GM23338 (cell line): ENCODE measurements at regions not wholly inside any gene's neighbourhood (a gene's known extent, or its start where the extent isn't known, plus 50 kb on each side); places are given as distances from the start of the nearest gene placed in this dataset.

ENCODE experiments used
- CREB1 ChIP-seq: fragments of 250-450 bp; sonication (Bioruptor Pico); IDR thresholded peaks from 2 replicates; pipeline ENCODE4 v1.5.0; 2020; ENCODE audit warnings: low read depth, mild to moderate bottlenecking, moderate library complexity
- EZH2 ChIP-seq: fragments of 200-600 bp; sonication (generic); IDR thresholded peaks from one replicate; pipeline ENCODE4 v1.8.0; 2017; ENCODE audit warnings: antibody characterized with exemption, mild to moderate bottlenecking, low read depth; ENCODE audit not compliant: unreplicated experiment
- EZH2phosphoT487 ChIP-seq: fragments of 200-600 bp; sonication (generic); IDR thresholded peaks from one replicate; pipeline ENCODE4 v1.8.1; 2018; ENCODE audit warnings: antibody characterized with exemption; ENCODE audit not compliant: unreplicated experiment
- JUNB ChIP-seq: IDR thresholded peaks from one replicate; pipeline ENCODE4 v1.6.1; 2016; ENCODE audit warnings: antibody characterized with exemption; ENCODE audit not compliant: unreplicated experiment
- POLR2AphosphoS5 ChIP-seq: IDR thresholded peaks from 2 replicates; pipeline ENCODE4 v1.6.1; 2016; ENCODE audit warnings: antibody characterized with exemption, low read depth
- ZNF114 ChIP-seq: fragments of 250-450 bp; sonication (Bioruptor Pico); IDR thresholded peaks from 2 replicates; pipeline ENCODE4 v1.5.0; 2020; ENCODE audit warnings: mild to moderate bottlenecking, moderate library complexity
- ZNF331 ChIP-seq: fragments of 250-450 bp; sonication (Bioruptor Pico); IDR thresholded peaks from 2 replicates; pipeline ENCODE4 v1.5.0; 2020; ENCODE audit warnings: low read depth, mild to moderate bottlenecking, moderate library complexity
- ZNF462 ChIP-seq: fragments of 250-450 bp; sonication (Bioruptor Pico); IDR thresholded peaks from 2 replicates; pipeline ENCODE4 v1.5.0; 2020; ENCODE audit warnings: mild to moderate bottlenecking, moderate library complexity
- TF ChIP-seq, protein P1 (sequence below), 2 experiments: fragments of 200-600 bp in 1 of 2; sonication (generic) in 1 of 2; conservative IDR thresholded peaks; 2 replicates each; pipeline versions ENCODE4 v1.5.1 to v1.6.1; 2016 to 2017; ENCODE audit warnings: antibody characterized with exemption in 2 of 2, low read depth in 2 of 2, mild to moderate bottlenecking in 2 of 2, moderate library complexity in 1 of 2
- TF ChIP-seq, protein P2 (sequence below): IDR thresholded peaks from one replicate; pipeline ENCODE4 v1.6.1; 2018; ENCODE audit warnings: antibody characterized with exemption; ENCODE audit not compliant: unreplicated experiment

- TF ChIP-seq, protein P1, sequence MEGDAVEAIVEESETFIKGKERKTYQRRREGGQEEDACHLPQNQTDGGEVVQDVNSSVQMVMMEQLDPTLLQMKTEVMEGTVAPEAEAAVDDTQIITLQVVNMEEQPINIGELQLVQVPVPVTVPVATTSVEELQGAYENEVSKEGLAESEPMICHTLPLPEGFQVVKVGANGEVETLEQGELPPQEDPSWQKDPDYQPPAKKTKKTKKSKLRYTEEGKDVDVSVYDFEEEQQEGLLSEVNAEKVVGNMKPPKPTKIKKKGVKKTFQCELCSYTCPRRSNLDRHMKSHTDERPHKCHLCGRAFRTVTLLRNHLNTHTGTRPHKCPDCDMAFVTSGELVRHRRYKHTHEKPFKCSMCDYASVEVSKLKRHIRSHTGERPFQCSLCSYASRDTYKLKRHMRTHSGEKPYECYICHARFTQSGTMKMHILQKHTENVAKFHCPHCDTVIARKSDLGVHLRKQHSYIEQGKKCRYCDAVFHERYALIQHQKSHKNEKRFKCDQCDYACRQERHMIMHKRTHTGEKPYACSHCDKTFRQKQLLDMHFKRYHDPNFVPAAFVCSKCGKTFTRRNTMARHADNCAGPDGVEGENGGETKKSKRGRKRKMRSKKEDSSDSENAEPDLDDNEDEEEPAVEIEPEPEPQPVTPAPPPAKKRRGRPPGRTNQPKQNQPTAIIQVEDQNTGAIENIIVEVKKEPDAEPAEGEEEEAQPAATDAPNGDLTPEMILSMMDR (conservative IDR thresholded peaks at IDR 0.05; ENCODE audit: low read depth in 2 of 2), result no peak
- no peak for TF ChIP-seq ZNF331 (CRISPR knock-in tag)
- no peak for TF ChIP-seq CREB1
- TF ChIP-seq EZH2, result no peak
- no peak for TF ChIP-seq EZH2phosphoT487
- TF ChIP-seq ZNF114, result no peak
- TF ChIP-seq ZNF462, result no peak
- TF ChIP-seq, protein P2, sequence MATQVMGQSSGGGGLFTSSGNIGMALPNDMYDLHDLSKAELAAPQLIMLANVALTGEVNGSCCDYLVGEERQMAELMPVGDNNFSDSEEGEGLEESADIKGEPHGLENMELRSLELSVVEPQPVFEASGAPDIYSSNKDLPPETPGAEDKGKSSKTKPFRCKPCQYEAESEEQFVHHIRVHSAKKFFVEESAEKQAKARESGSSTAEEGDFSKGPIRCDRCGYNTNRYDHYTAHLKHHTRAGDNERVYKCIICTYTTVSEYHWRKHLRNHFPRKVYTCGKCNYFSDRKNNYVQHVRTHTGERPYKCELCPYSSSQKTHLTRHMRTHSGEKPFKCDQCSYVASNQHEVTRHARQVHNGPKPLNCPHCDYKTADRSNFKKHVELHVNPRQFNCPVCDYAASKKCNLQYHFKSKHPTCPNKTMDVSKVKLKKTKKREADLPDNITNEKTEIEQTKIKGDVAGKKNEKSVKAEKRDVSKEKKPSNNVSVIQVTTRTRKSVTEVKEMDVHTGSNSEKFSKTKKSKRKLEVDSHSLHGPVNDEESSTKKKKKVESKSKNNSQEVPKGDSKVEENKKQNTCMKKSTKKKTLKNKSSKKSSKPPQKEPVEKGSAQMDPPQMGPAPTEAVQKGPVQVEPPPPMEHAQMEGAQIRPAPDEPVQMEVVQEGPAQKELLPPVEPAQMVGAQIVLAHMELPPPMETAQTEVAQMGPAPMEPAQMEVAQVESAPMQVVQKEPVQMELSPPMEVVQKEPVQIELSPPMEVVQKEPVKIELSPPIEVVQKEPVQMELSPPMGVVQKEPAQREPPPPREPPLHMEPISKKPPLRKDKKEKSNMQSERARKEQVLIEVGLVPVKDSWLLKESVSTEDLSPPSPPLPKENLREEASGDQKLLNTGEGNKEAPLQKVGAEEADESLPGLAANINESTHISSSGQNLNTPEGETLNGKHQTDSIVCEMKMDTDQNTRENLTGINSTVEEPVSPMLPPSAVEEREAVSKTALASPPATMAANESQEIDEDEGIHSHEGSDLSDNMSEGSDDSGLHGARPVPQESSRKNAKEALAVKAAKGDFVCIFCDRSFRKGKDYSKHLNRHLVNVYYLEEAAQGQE, result no peak
- no peak for TF ChIP-seq POLR2AphosphoS5
- no peak for TF ChIP-seq JUNB
These were observed 98.1 kb downstream of the TPRA1 start for GRCh38 chr3:127492426-127492825.
